Non-pigmented ciliary epithelial cell (primary cell): ENCODE measurements at regions not wholly inside any gene's neighbourhood (a gene's known extent, or its start where the extent isn't known, plus 50 kb on each side); places are given as distances from the start of the nearest gene placed in this dataset.
"Not testable (repeated sequence)": the region's sequence is repeated elsewhere in the genome, so short reads cannot be mapped to it uniquely, and the experiment has no call there.

Experiments used
- DNase-seq: peaks from one replicate; pipeline ENCODE4 v3.0.0-alpha.2; 2010; ENCODE audit warnings: low read depth

DNA sequence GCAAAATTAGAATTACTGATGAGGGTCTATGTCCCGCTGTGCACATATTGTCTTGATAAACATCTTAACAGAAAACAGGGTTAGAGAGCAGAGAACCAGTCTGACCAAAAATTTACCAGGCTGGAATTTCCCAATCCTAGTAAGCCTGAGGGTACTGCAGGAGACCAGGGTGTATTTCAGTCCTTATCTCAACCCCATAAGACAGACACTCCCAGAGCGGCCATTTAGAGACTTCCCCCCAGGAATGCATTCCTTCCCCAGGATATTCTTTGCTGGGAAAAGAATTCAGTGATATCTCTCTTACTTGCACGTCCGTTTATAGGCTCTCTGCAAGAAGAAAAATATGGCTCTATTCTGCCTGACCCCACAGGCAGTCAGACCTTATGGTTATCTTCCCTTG, 101.4 kb upstream of the FAM3C start:
- DNase-seq, result not testable (repeated sequence)

DNA sequence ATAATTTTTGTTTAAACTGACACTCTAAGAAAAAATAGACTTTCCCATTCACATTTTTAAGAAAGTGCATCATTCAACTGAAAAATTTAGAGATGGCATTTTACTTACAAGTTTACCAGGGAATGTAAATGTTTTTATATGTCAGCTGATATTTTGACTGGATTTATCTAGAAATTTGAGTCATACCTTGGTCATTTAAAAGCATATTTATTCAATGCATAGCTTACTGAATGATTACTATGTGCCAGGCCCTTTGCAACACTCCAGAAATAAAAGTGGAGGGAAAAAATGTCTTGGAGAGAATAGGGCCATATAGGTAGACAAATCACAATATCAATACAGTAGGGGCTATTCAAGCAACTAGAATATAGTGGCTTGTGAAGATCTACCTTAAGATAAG, 98.4 kb upstream of the FAM3C start:
- no peak for DNase-seq

DNA sequence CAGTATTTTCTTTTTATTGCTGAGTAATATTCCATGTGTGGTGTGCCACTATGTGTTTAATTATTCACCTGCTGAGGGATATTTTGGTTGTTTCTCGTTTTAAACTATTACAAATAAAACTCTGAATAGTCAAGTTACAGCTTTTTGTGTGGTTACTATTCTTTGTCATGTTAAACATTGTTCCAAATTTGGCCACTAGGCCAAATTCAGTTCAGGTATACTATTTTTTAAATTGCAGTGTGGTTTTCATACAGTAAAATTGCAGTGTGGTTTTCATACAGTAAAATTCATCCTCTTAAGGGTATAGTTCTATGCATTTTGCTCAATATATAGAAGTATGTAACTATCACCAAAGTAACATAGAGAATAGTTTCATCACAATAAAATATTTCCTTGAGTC, 97.4 kb upstream of the FAM3C start:
- DNase-seq, result no peak

DNA sequence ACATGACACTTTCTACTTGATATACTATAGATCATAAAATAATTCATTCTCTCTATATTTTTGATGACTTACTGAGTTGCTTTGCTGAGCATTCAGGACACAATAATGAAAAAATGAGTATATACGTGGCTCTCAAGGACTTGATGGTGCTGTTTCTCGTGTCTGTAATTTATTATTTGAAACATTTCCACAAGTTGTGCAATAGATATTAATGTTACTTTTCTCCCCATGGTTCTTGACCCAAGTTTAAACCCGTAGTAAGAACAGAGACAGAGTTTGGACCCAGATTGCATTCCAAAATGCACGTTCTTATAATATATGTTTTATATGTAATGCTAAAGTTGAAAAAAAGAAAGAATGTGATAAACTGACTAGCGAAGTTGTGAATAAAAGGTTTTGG, 94.2 kb upstream of the FAM3C start:
- DNase-seq, result no peak

DNA sequence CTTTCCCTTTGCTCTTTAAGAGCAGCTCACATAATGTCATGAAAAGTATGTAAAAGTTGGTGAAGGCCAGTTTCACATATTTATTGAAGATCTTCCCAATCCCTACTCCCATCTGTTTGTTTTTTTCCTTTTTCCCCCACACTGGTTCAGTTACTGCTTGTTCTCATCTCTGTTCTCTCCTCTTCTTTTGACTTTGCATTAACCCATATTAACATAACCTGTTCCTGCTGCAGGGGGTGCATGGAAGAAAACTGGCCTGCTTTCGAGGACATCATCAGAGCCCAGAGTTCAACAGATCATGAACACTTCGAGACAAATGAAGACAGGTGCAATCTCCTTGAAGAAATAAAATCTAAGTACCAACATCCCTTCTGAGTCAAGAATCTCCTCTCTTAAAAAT, 93.3 kb upstream of the FAM3C start:
- DNase-seq, result no peak

DNA sequence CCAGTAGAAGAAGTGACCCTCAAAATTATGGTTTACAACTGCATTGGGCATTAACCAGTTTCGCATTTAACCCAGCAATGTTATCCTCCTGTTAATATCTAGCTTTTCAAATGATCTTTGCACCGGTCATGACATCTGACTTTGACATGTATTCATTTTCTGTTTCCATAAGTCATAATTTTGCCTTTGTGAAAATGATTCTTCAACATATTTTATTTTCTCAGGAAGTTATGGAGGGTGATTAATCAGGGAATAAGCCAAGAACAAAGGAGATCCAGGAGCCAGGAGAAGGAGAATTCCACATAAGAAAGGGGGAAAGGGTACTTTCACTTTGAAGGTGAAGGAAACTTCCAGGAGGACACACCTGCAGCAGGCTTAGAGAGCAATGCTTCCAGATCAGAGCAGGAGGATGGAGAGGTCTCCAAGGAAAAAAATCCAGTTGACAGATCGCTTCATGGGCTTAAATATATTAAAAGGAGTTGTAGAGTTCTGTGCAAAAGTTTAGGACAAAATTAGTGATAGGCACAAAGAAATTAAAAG, 92.1 kb upstream of the FAM3C start:
- no peak for DNase-seq

DNA sequence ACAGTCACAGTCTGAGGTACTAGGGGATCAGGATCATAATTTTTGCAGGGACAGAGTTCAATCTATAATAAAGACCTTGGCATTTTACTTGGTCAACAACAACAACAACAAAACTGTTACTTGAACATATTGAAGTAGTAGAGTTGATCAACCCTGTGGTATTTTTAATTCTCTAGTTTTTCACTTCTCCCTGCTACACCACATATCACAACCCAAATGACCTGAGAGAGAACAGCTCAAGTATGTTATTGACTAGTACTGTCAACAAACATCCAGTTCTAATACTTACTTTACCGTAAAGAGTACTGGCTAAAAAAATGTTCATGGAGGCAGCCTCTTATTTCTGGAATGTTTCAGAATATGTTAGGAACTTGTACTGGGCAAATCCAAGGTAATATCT, 90.5 kb upstream of the FAM3C start:
- DNase-seq, result no peak

DNA sequence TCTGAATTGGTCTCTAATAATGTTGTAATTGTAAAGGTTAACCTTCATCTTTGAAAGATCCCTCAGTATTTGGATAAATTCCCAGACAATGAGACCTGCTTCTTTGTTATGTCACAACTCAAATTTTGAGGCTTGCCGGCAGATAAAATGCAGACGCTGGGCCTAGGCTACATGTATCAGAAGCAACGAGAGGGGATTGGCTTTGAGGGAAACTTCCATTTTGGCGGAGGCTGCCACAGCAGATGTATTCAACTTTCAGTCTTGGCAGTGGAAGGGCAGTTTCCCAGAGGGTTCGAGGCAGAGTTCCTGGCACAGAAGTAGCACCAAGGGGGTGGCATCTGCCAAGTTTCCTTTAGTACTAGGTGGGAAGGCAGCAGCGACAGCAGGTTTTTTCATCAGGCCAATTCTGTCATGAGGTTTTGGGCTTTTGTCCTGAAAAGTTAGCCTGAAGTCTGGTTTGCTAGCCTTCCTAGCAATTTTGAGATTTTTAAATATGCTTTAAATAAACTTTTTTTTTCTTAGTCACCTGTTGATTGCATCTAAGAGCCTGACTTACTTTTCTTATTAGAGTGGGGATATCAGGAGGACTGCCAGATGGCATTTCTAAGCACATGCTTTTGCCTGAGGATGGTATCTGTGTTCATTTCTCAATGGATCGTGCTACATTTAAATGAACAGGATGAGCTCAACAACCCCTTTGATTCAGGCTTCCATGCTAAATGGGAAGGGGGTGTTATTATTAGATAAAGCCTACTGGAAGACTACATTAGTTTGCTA, 89.5 kb upstream of the FAM3C start:
- no peak for DNase-seq

DNA sequence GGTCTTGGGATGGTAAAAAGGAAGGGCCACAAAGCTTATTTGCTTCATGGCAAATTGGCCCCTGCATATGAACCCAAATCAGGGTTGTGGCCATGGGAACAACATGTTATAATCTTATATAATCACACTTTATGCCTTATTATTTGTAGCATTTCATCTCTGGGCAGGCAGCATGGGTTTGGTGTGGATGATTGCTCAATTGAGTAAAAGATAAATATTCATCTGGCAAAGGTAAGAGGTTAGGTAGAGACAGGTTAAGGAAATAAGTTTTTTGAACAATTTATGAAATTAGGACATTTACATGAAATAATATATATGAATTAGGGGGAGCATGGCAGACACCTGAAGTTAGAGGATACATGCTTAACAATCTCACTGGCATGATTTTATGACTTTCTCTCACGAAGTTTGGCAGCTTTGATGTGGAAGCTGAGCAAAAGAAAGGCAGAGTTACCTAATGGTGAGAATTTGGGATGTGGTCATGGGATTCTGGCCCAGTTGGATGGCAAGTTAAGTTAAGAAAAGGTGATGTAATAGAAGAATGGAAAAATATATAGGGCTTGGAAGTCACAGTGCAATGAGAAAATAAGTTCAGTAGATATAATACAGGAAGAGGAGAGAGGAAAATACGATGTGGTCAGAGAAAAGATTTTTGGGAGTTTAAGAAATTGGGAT, 88.1 kb upstream of the FAM3C start:
- DNase-seq, result no peak

DNA sequence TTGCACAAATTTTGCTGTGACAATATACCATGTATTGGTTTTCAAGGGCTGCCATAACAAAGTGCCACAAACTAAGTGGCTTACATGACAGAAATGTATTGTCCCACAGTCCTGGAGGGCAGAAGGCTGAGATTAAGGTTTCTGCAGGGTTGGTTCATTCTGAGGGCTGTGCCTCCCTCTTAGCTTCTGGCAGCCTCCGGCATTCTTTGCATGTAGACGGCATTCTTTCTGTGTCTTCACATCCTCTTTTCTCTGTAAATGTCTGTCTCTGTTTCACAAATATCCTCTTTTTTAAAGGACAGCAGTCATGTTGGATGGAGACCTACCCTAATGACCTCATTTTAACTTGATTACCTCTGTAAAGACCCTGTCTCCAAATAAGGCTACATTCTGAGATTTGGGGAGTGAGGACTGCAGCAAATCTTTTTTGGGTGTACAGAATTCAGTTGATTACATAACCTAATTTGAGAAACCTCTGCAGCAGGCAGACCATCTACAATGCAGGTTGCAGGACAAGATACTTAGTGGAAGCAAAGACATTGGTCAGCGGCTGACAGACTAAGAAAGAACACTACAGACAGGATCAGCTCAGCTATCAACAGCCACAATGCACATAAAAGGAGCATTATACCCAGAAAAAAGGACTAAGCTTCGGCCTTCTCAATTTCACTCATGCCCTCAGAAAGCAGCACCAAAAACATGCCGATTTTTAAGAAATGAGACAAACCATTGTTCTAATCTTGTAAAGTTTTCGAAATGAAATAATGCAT, 84.6 kb upstream of the FAM3C start:
- no peak for DNase-seq

DNA sequence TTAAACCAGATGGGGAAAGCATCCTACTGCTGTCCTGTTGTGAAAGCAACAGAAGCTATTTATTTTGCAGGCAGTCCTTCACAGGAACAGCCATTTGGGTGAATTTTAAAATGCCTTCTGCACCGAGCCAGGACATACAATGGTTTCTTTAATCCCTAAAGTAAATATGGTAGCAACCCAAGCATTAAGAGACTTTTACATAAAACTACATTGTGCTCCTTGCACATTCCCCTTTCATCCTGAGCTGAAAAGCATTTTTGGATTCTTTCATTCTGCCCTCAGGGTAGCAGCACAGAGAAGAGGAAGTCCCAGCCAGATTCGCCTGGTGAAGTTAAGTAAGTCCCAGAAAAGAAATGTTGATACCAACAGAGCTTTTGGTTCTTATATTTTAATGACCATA, 84.0 kb upstream of the FAM3C start:
- DNase-seq, result no peak

DNA sequence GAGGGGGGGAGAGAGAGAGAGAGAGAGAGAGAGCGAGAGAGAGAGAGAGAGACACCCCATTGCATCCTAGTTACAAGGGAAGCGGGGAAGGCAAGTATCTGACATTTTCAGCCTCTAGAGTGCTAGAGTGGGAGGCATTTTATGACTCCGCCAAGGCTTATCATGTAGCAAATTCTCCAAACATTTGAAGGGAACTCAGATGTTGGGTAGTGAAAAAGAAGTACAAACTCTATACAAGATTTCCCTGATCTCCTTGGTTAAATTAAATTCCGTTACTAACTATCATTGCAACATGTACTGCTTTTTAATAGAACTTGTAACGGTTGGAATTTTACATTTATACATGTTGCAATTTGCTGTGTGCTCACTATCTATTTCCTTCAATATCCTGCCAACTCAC, 83.4 kb upstream of the FAM3C start:
- DNase-seq, result no peak

DNA sequence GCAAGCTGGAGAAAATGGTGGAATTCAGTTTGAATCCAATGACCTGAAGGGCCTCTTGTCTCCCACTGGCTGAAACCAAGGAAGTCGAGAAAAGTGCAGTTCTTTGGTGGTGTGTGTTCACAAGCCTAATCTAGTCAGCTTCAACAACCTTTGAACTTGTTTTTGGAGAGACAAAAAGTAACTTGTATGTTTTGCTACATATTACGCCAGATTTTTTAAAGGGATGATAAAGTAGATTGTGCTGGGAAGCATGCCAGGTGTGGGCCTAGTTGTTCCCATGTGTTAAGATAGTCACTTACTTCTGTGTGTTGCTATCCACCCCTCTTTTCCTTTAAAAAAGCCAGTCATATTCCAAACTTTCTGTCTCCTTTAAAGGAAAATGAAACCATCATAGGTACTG, 79.7 kb upstream of the FAM3C start:
- no peak for DNase-seq

DNA sequence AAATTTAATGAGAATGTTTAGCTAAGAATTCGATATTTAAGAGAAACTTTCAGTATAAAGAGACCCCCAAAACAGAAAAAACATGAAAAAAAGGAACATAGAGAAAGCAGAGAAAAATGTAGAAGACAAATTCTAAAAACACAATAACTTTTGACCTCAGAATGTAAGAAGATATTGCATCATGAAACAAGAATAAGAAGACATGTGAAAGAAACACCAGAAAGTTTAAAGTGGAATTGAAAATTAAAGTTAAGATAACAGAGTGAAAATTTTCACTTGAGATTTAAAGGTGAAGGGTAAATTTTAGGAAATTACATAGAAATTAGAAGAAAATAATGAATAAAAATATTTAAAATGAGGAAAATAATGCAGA, 78.2 kb upstream of the FAM3C start:
- DNase-seq, result no peak

DNA sequence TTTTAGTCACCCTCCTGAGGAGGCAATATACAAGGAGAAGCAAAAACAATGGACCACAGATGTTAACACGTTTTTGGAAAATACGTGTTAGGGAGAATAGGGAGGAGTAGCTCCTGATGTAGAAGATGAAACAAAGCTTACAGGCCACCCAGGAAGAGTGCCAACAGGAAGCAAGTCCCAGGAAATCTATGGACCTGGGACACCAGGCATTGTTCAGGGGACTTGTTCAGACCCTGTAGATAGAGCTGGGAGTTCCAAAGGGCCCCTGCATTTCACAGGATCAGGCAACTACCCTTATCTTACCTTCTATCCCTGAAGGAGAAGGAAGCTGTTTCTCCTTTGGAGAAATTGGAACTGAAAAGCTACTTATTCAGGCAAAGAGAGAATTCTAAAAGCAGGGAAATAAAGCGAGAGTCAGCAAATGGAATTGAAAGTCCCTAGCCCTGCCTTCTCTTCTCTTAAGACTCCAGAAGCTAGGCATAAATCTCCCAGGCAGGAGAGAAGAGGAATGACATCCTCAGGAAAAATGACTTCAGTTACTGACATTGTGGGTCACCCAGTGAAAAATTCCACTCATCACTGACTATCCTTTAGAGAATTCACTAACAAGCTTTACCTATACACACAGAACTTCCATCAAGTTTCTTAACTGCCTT, 77.7 kb upstream of the FAM3C start:
- DNase-seq, result no peak

DNA sequence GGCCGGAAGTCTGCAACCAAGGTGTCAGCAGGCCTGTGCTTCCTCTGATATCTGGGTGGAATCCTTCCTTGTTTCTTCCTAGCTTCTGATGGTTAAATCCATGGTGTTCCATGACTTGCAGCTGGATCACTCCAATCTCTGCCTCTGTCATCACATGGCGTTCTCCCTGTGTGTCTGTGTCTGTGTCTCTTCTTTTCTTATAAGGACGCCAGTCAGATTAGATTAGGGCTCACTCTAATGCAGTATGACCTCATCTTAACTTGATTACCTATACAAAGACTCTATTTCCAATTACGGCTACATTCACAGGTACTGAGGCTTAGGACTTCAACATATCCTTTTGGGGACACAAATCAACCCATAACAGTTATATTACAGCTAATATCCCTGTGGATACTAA, 70.3 kb upstream of the FAM3C start:
- DNase-seq, result no peak

DNA sequence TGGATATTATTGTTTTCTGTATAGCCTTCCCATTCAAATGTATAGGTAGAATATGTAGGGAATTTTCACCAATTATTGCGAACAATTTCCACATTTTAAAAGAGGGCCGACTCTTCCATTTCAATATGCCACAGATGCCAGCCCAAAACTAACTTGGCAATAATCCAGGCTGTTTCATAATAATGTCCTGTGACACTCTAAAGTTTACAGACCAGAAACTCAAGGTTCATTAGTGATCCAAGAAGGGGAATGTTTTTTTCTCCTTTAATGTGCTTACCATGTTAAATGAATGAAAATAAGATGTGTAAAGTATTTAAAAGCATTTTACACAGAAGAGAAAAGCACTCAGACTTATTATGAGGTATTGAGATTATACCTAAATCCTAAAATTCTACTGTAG, 63.0 kb upstream of the FAM3C start:
- no peak for DNase-seq

DNA sequence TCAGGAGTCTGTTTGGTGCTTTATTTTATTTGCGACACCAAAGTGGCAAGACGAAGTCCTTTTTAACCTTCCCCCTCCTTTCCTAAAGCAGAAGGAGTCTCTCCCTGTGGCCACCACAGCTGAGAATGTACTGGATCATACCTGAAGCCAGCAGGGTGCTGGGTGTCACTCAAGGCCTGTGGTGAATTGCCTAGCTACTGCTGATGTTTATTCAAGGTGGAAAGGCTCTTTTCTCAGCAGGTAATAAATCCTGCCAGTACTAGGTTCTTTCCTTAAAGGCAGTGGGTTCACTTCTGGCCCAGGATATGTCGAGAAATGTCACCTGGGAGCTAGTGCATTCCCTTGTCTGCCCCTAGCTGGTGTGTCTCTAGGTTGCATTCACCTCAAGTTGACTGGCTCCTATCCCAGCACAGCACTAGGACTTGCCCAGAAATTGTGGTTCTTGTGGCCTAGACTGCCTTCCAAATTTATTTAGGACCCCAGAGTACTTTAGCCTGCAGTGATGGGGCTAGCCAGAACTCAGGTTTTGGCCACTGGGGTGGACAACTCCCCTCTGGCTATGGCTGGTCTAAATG, 60.8 kb upstream of the FAM3C start:
- no peak for DNase-seq

DNA sequence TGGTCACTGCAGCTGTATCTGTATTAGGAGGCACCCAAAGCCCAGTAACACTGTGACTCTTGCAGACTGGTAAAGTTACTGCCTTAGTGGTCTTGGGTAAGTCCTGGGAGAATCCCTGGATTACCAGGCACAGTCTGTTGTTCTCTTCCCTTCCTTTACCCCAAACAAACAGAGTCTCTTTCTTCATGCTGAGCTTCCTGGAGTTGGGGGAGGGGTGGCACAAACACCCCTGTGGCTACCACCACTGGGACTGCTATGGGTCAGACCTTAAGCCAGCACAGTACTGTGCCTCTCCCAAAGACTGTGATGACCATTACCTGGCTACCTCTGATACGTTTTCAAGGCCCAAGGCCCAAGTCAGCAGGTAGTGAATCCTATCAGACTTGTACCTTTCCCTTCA, 59.9 kb upstream of the FAM3C start:
- no peak for DNase-seq

DNA sequence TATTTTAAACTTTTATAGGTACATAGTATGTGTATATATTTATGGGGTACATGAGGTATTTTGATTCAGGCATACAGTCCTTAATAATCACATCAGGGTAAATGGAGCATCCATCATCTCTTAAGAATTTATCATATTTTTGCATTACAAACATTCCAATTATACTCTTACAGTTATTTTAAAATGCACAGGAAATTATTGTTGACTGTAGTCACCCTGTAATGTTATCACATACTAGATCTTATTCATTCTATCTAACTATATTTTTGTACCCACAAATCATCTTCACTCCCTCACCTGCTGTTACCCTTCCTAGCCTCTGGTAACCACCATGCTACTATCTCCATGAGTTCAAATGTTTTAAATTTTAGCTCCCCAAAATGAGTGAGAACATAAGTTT, 56.3 kb upstream of the FAM3C start:
- no peak for DNase-seq

DNA sequence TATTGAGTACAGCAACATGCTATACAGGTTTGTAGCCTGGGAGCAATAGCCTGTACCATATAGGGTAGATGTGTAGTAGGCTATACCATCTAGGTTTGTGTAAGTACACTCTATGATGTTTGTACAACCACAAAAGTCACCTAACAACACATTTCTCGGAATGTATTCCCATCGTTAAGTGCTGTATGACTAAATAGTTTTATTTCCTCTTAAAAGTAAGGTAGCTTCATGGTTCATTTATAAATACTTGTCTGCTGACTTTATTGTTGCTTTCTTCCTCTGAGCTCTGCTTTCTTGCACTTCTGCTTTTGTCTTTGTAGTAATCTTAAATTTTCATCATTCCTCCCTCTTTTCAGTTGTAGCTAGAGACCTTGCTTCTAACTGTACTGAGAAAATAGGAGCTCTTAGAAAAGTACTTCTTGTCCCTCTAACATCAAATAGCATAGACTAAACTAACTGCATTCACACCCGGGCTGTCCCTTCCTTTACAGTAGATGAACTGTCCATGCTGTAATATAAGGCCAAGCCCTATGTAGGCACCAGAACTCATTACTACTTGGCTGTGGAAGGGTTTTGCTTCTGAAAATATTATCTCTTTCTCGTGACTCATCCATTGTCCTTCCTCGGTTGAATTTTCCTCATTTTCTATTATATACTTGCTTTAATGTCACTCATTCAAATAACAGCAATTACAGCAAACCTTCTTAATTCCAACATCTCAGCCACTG, 55.4 kb upstream of the FAM3C start:
- no peak for DNase-seq
